HCT116 (cell line): ENCODE measurements at regions not wholly inside any gene's neighbourhood (a gene's known extent, or its start where the extent isn't known, plus 50 kb on each side); places are given as distances from the start of the nearest gene placed in this dataset.

ENCODE experiments used
- ATAC-seq: fragments of 200-7000 bp; cut with Tn5 transposase; 2 replicates; pipeline ENCODE4 v1.9.1; 2020; ENCODE audit warnings: mild to moderate bottlenecking, moderate library complexity
- BruUV-seq: library from RNA; stranded (reverse); fragments of 400-500 nt; replicated peaks from 2 replicates; lab custom pipeline; 2021; lab: Mats Ljungman, UMichigan
- CTCF ChIA-PET: fragments of 300-600 bp; sonication (Branson Sonifier 250); formaldehyde crosslinking; loops from one replicate; lab custom pipeline; 2021; ENCODE audit warnings: antibody characterized with exemption; lab: Charles Lee
- POLR2A ChIA-PET: fragments of 300-600, 350-600 bp; sonication (Branson Sonifier 250); formaldehyde crosslinking; loops from one replicate; lab custom pipeline; 2021; ENCODE audit warnings: antibody characterized with exemption; lab: Charles Lee
- RAD21 ChIA-PET, 2 experiments: fragments of 300-600 bp; sonication (Branson Sonifier 250); formaldehyde crosslinking; loops; one replicate each; lab custom pipeline; 2023; ENCODE audit warnings: low total read pairs in 2 of 2; ENCODE audit not compliant: uncharacterized antibody in 2 of 2, unreplicated experiment in 2 of 2, low non-redundant PET in 1 of 2; lab: Charles Lee
- DNase-seq: peaks from one replicate; pipeline ENCODE4 v3.0.0-alpha.2; 2010; ENCODE audit warnings: low read depth, low spot score
- H2AFZ ChIP-seq: fragments of 200-600 bp; shearing (Covaris generic), sonication (generic); 2 replicates; pipeline ENCODE4 v1.6.1; 2017; ENCODE audit warnings: low read depth, mixed run types, mixed read lengths, antibody characterized with exemption, low read length; ENCODE audit not compliant: poor library complexity, severe bottlenecking
- H3K27ac ChIP-seq: 2 replicates; pipeline ENCODE4 v1.5.1; 2012; ENCODE audit warnings: low read depth, low read length
- H3K27me3 ChIP-seq: fragments of 200-600 bp; sonication (generic); 2 replicates; pipeline ENCODE4 v1.6.1; 2016; ENCODE audit warnings: mixed run types, low read length, mixed read lengths; ENCODE audit not compliant: insufficient read depth
- H3K36me3 ChIP-seq, 2 experiments: fragments of 200-500 bp in 1 of 2; fragments of 200-600 bp in 1 of 2; sonication (Bioruptor generic) in 1 of 2; sonication (generic) in 1 of 2; 2 replicates each; pipeline versions ENCODE4 v1.5.1 to v1.6.1; 2014 to 2016; ENCODE audit warnings: low read length in 2 of 2, inconsistent platforms in 1 of 2, mixed read lengths in 1 of 2, mixed run types in 1 of 2; ENCODE audit not compliant: insufficient read depth in 2 of 2, control insufficient read depth in 1 of 2
- H3K4me1 ChIP-seq, 2 experiments: fragments of 200-600 bp in 1 of 2; sonication (generic) in 1 of 2; 2 replicates each; pipeline versions ENCODE4 v1.5.1 to v1.6.1; 2012 to 2017; ENCODE audit warnings: low read length in 2 of 2, inconsistent platforms in 1 of 2, mild to moderate bottlenecking in 1 of 2, mixed read lengths in 1 of 2, mixed run types in 1 of 2, moderate library complexity in 1 of 2; ENCODE audit not compliant: insufficient read depth in 2 of 2, control insufficient read depth in 1 of 2
- H3K4me2 ChIP-seq: fragments of 200-600 bp; sonication (generic); 2 replicates; pipeline ENCODE4 v1.6.1; 2017; ENCODE audit warnings: mixed run types, low read length, mixed read lengths
- H3K4me3 ChIP-seq, 2 experiments: fragments of 200-600 bp in 1 of 2; sonication (generic) in 1 of 2; replicated peaks in 1 of 2; 2 replicates each; pipeline ENCODE4 v1.5.1; 2011 to 2016; ENCODE audit warnings: low read length in 2 of 2, control low read depth in 1 of 2, low read depth in 1 of 2, mild to moderate bottlenecking in 1 of 2, mixed read lengths in 1 of 2, mixed run types in 1 of 2
- H3K79me2 ChIP-seq: fragments of 200-600 bp; sonication (generic); 2 replicates; pipeline ENCODE4 v1.6.1; 2017; ENCODE audit warnings: mild to moderate bottlenecking, mixed run types, low read length, moderate library complexity, mixed read lengths; ENCODE audit not compliant: insufficient read depth
- H3K9ac ChIP-seq: fragments of 200-600 bp; sonication (generic); 2 replicates; pipeline ENCODE4 v1.6.1; 2016; ENCODE audit warnings: low read length, mixed read lengths
- H3K9me2 ChIP-seq: fragments of 200-600 bp; sonication (generic), shearing (Covaris generic); 2 replicates; pipeline ENCODE4 v1.6.1; 2017; ENCODE audit warnings: mixed run types, mild to moderate bottlenecking, moderate library complexity; ENCODE audit not compliant: insufficient read depth
- H3K9me3 ChIP-seq, 2 experiments: fragments of 200-500 bp in 1 of 2; fragments of 200-600 bp in 1 of 2; sonication (Bioruptor generic) in 1 of 2; sonication (generic) in 1 of 2; 2 replicates each; pipeline ENCODE4 v1.6.1; 2014 to 2017; ENCODE audit warnings: low read length in 2 of 2, mixed read lengths in 2 of 2, inconsistent platforms in 1 of 2, low read depth in 1 of 2, mild to moderate bottlenecking in 1 of 2, mixed run types in 1 of 2, moderate library complexity in 1 of 2; ENCODE audit not compliant: control insufficient read depth in 1 of 2, insufficient read depth in 1 of 2
- H4K20me1 ChIP-seq: fragments of 200-600 bp; sonication (generic), shearing (Covaris generic); 2 replicates; pipeline ENCODE4 v1.6.1; 2017; ENCODE audit warnings: mixed run types, mild to moderate bottlenecking, moderate library complexity; ENCODE audit not compliant: insufficient read depth
- CBX3 ChIP-seq: IDR thresholded peaks from 2 replicates; pipeline ENCODE4 v1.6.1; 2012; ENCODE audit warnings: low read depth
- CEBPB ChIP-seq: IDR thresholded peaks from 2 replicates; pipeline ENCODE4 v1.6.1; 2012; ENCODE audit warnings: low read depth
- CTCF ChIP-seq, 3 experiments: fragments of 200-600 bp in 1 of 3; sonication (generic) in 1 of 3; IDR thresholded peaks in 2 of 3; conservative IDR thresholded peaks in 1 of 3; 2 replicates each; pipeline ENCODE4 v1.5.1; 2012 to 2017; ENCODE audit warnings: low read depth in 2 of 3, low read length in 2 of 3, antibody characterized with exemption in 1 of 3, borderline replicate concordance in 1 of 3, control low read depth in 1 of 3, mild to moderate bottlenecking in 1 of 3, mixed read lengths in 1 of 3, mixed run types in 1 of 3, moderate library complexity in 1 of 3; ENCODE audit not compliant: insufficient read depth in 1 of 3
- EGR1 ChIP-seq: IDR thresholded peaks from 2 replicates; pipeline ENCODE4 v1.6.1; 2012; ENCODE audit warnings: low read depth
- EZH2 ChIP-seq: fragments of 200-600 bp; sonication (generic); IDR thresholded peaks from 2 replicates; pipeline ENCODE4 v1.6.1; 2017; ENCODE audit warnings: antibody characterized with exemption, mixed run types
- EZH2phosphoT487 ChIP-seq: fragments of 200-600 bp; IDR thresholded peaks from 2 replicates; pipeline ENCODE4 v1.6.1; 2018; ENCODE audit warnings: antibody characterized with exemption, borderline replicate concordance
- FOSL1 ChIP-seq: IDR thresholded peaks from 2 replicates; pipeline ENCODE4 v1.6.1; 2012; ENCODE audit warnings: low read depth
- MAX ChIP-seq: IDR thresholded peaks from 2 replicates; pipeline ENCODE4 v1.6.1; 2012
- POLR2A ChIP-seq: IDR thresholded peaks from 2 replicates; pipeline ENCODE4 v1.7.0; 2011; ENCODE audit warnings: borderline replicate concordance; ENCODE audit not compliant: insufficient read depth, insufficient read length; ENCODE audit errors: extremely low read depth
- POLR2AphosphoS5 ChIP-seq: IDR thresholded peaks from 2 replicates; pipeline ENCODE4 v1.6.1; 2011; ENCODE audit warnings: mild to moderate bottlenecking, low read depth, low read length, moderate library complexity
- RAD21 ChIP-seq: IDR thresholded peaks from 2 replicates; pipeline ENCODE4 v1.6.1; 2012; ENCODE audit warnings: low read depth, mild to moderate bottlenecking
- SIN3A ChIP-seq: IDR thresholded peaks from 2 replicates; pipeline ENCODE4 v1.6.1; 2012; ENCODE audit warnings: low read depth
- SP1 ChIP-seq: IDR thresholded peaks from 2 replicates; pipeline ENCODE4 v1.6.1; 2012; ENCODE audit warnings: low read depth
- SRF ChIP-seq: IDR thresholded peaks from 2 replicates; pipeline ENCODE4 v1.6.1; 2012; ENCODE audit warnings: low read depth
- TCF7L2 ChIP-seq: IDR thresholded peaks from 2 replicates; pipeline ENCODE4 v1.7.0; 2011; ENCODE audit warnings: borderline replicate concordance, inconsistent platforms; ENCODE audit not compliant: insufficient read depth, insufficient read length; ENCODE audit errors: extremely low read depth
- ZBTB33 ChIP-seq: IDR thresholded peaks from 2 replicates; pipeline ENCODE4 v1.6.1; 2011; ENCODE audit warnings: mild to moderate bottlenecking, low read length, moderate library complexity; ENCODE audit not compliant: insufficient replicate concordance; ENCODE audit errors: extremely low read depth
- ZNF274 ChIP-seq: fragments of 200-500 bp; sonication (Bioruptor generic); IDR thresholded peaks from 2 replicates; pipeline ENCODE4 v1.6.1; 2014; ENCODE audit warnings: mild to moderate bottlenecking, low read depth, low read length, inconsistent platforms
- intact Hi-C: fragments of 100-400 bp; cut with micrococcal nuclease; formaldehyde crosslinking; loops from 2 replicates; pipeline ENCODE4 v1.10.0; 2022

GRCh38 chr5:157912621-157913325, 53.8 kb upstream of the CLINT1 start:
- RAD21 ChIA-PET = no interaction called here
- DNase-seq = no peak
- CTCF ChIA-PET = no interaction called here
- H3K4me1 ChIP-seq = 0 out of 4 replicates have a peak, but pooled peaks cover 0 to 2% of the 10 kb centered on the region in 2 experiments
- H3K79me2 ChIP-seq = no peaks in the 10 kb centered on the region
- H3K9me2 ChIP-seq = no peaks in the 10 kb centered on the region
- no peak overlapping the region for H2AFZ ChIP-seq
- intact Hi-C loops = loop anchor here (10.0 kb wide), 1 partner anchor 148 kb away; no protein-coding TSS in a partner anchor
- no peaks in the 10 kb centered on the region for H4K20me1 ChIP-seq
- H3K4me2 ChIP-seq = no peak overlapping the region
- POLR2A ChIA-PET = no interaction called here
- ATAC-seq = no peak
- H3K36me3 ChIP-seq = no peaks in the 10 kb centered on the region
- no peak overlapping the region for H3K27ac ChIP-seq
- no peak for TF ChIP-seq TCF7L2
- TF ChIP-seq FOSL1 = no peak
- no peak for TF ChIP-seq EZH2
- TF ChIP-seq ZBTB33 = no peak
- no TSS peak for BruUV-seq
- H3K9ac ChIP-seq = no peak overlapping the region
- no peaks in the 10 kb centered on the region for H3K27me3 ChIP-seq
- no peaks in the 10 kb centered on the region for H3K9me3 ChIP-seq
- no peak overlapping the region for H3K4me3 ChIP-seq

- Histone ChIP-seq H3K9me3 (no peaks in the 10 kb centered on the region), H3K9ac (no peak overlapping the region), H3K9me2 (no peaks in the 10 kb centered on the region), H3K79me2 (no peaks in the 10 kb centered on the region), H3K4me2 (no peak overlapping the region), H3K27ac (no peak overlapping the region), H2AFZ (no peak overlapping the region), H3K4me1 (no peaks in the 10 kb centered on the region), H3K27me3 (no peaks in the 10 kb centered on the region), H3K4me3 (no peak overlapping the region), H4K20me1 (no peaks in the 10 kb centered on the region), H3K36me3 (no peaks in the 10 kb centered on the region)
- DNase-seq (no peak), ATAC-seq (no peak)
- CTCF ChIA-PET = no interaction called here
- TF ChIP-seq TCF7L2 = no peak
- TF ChIP-seq SP1 = no peak
- no peak for TF ChIP-seq POLR2AphosphoS5
- no peak for TF ChIP-seq EZH2phosphoT487
- TF ChIP-seq RAD21 = no peak
- no peak for TF ChIP-seq FOSL1
- TF ChIP-seq CEBPB = no peak
- TF ChIP-seq MAX = no peak
- no peak for TF ChIP-seq SRF
- no peak for TF ChIP-seq ZNF274
- no peak for TF ChIP-seq EGR1
- TF ChIP-seq CTCF (IDR thresholded peaks at IDR 0.05 in 2 of 3, conservative IDR thresholded peaks at IDR 0.05 in 1 of 3; ENCODE audit: borderline replicate concordance in 1 of 3, insufficient read depth in 1 of 3, low read depth in 2 of 3, low read length in 2 of 3) = no peak
- no peak for TF ChIP-seq POLR2A
- no peak for TF ChIP-seq SIN3A
- no peak for TF ChIP-seq CBX3
- BruUV-seq = no TSS peak
- intact Hi-C loops = loop anchor here (10.0 kb wide), 1 partner anchor 147 kb away; no protein-coding TSS in a partner anchor
- RAD21 ChIA-PET = no interaction called here
- POLR2A ChIA-PET = no interaction called here
Observed at GRCh38 chr5:157911568-157911967, 52.6 kb upstream of the CLINT1 start.
